H1 (cell line): ENCODE measurements at regions not wholly inside any gene's neighbourhood (a gene's known extent, or its start where the extent isn't known, plus 50 kb on each side); places are given as distances from the start of the nearest gene placed in this dataset.

Experiments used
- CTCF ChIA-PET: fragments of 300-600 bp; sonication (Branson Sonifier 250); formaldehyde crosslinking; loops from one replicate; lab custom pipeline; 2021; ENCODE audit not compliant: partially characterized antibody; lab: Charles Lee
- POLR2A ChIA-PET: fragments of 300-600 bp; sonication (Branson Sonifier 250); formaldehyde crosslinking; loops from one replicate; lab custom pipeline; 2021; ENCODE audit warnings: inconsistent platforms; ENCODE audit not compliant: partially characterized antibody; lab: Charles Lee
- DNase-seq, 2 experiments: peaks; one replicate each; pipeline versions ENCODE4 v3.0.0 to v3.0.0-alpha.2; 2010 to 2022; ENCODE audit warnings: low spot score in 2 of 2, low read depth in 1 of 2, mixed read lengths in 1 of 2
- FAIRE-seq: peaks from 2 replicates; lab custom pipeline; 2011; peaks lifted over from hg19 to GRCh38; lab: Jason Lieb, UNC
- H2AFZ ChIP-seq: 2 replicates; pipeline ENCODE4 v1.8.1; 2012; ENCODE audit warnings: low read length, inconsistent platforms
- H2AK5ac ChIP-seq: 2 replicates; pipeline ENCODE4 v1.6.1; 2013; ENCODE audit warnings: low read depth, low read length
- H2BK120ac ChIP-seq: replicated peaks from 2 replicates; pipeline ENCODE3; 2013; ENCODE audit warnings: low read depth, low read length, inconsistent platforms
- H2BK12ac ChIP-seq: 2 replicates; pipeline ENCODE4 v1.6.1; 2013; ENCODE audit warnings: low read depth, low read length
- H2BK15ac ChIP-seq: 2 replicates; pipeline ENCODE4 v1.6.1; 2013; ENCODE audit warnings: low read length
- H2BK20ac ChIP-seq: 2 replicates; pipeline ENCODE4 v1.6.1; 2013; ENCODE audit warnings: low read length
- H2BK5ac ChIP-seq: 2 replicates; pipeline ENCODE4 v1.6.1; 2013; ENCODE audit warnings: low read depth, low read length
- H3K14ac ChIP-seq: 2 replicates; pipeline ENCODE4 v1.6.1; 2013; ENCODE audit warnings: inconsistent platforms; ENCODE audit not compliant: insufficient read length
- H3K18ac ChIP-seq: 2 replicates; pipeline ENCODE4 v1.6.1; 2013; ENCODE audit warnings: low read length; ENCODE audit errors: extremely low read depth
- H3K23ac ChIP-seq: 2 replicates; pipeline ENCODE4 v1.6.1; 2013; ENCODE audit warnings: inconsistent platforms; ENCODE audit not compliant: insufficient read length
- H3K23me2 ChIP-seq: 2 replicates; pipeline ENCODE4 v1.6.1; 2013; ENCODE audit warnings: low read depth, low read length
- H3K27ac ChIP-seq: 2 replicates; pipeline ENCODE4 v1.6.1; 2011; ENCODE audit warnings: low read depth, low read length, inconsistent platforms
- H3K27me3 ChIP-seq, 4 experiments: replicated peaks in 1 of 4; 1 replicate in 1 of 4; 2 replicates in 3 of 4; pipeline versions ENCODE4 v1.6.1 to v1.8.1; 2011 to 2013; ENCODE audit warnings: low read length in 3 of 4, mild to moderate bottlenecking in 3 of 4, inconsistent platforms in 2 of 4, mixed read lengths in 2 of 4, moderate library complexity in 1 of 4; ENCODE audit not compliant: control insufficient read depth in 3 of 4, insufficient read depth in 3 of 4; ENCODE audit errors: extremely low read depth in 1 of 4
- H3K36me3 ChIP-seq, 4 experiments: 2 replicates each; pipeline versions ENCODE4 v1.6.1 to v1.8.1; 2011 to 2013; ENCODE audit warnings: mild to moderate bottlenecking in 4 of 4, low read length in 3 of 4, moderate library complexity in 2 of 4, control low read depth in 1 of 4, inconsistent platforms in 1 of 4; ENCODE audit not compliant: insufficient read depth in 4 of 4, control insufficient read depth in 2 of 4
- H3K4ac ChIP-seq: replicated peaks from 2 replicates; pipeline ENCODE3; 2013; ENCODE audit warnings: low read length, low read depth, mixed read lengths, inconsistent platforms; ENCODE audit not compliant: insufficient read length
- H3K4me1 ChIP-seq, 4 experiments: replicated peaks in 1 of 4; 1 replicate in 1 of 4; 2 replicates in 3 of 4; pipeline versions ENCODE4 v1.6.1 to v1.8.1; 2011 to 2013; ENCODE audit warnings: low read length in 3 of 4, inconsistent platforms in 2 of 4, mixed read lengths in 1 of 4; ENCODE audit not compliant: insufficient read depth in 4 of 4, control insufficient read depth in 3 of 4
- H3K4me2 ChIP-seq, 2 experiments: 2 replicates each; pipeline versions ENCODE4 v1.6.1 to v1.8.1; 2011 to 2013; ENCODE audit warnings: low read depth in 2 of 2, low read length in 2 of 2, control low read depth in 1 of 2, inconsistent platforms in 1 of 2, mild to moderate bottlenecking in 1 of 2; ENCODE audit not compliant: insufficient read depth in 1 of 2
- H3K4me3 ChIP-seq, 4 experiments: fragments of 200-600, 300-600 bp in 1 of 4; sonication (generic), shearing (Covaris generic), sonication (Bioruptor Twin) in 1 of 4; 2 replicates each; pipeline versions ENCODE4 v1.5.1 to v1.8.1; 2011 to 2016; ENCODE audit warnings: low read length in 4 of 4, low read depth in 3 of 4, control low read depth in 2 of 4, inconsistent platforms in 2 of 4, mild to moderate bottlenecking in 2 of 4, mixed read lengths in 1 of 4, moderate library complexity in 1 of 4; ENCODE audit not compliant: insufficient read depth in 2 of 4; ENCODE audit errors: extremely low read depth in 1 of 4
- H3K56ac ChIP-seq: replicated peaks from 2 replicates; pipeline ENCODE3; 2013; ENCODE audit warnings: low read depth, mild to moderate bottlenecking, mixed read lengths, low read length, inconsistent platforms; ENCODE audit not compliant: insufficient read length
- H3K79me1 ChIP-seq: 2 replicates; pipeline ENCODE4 v1.6.1; 2013; ENCODE audit warnings: low read depth, low read length, control low read depth
- H3K79me2 ChIP-seq, 2 experiments: 2 replicates each; pipeline versions ENCODE4 v1.6.1 to v1.8.1; 2012 to 2013; ENCODE audit warnings: low read length in 2 of 2, mild to moderate bottlenecking in 2 of 2, inconsistent platforms in 1 of 2; ENCODE audit not compliant: insufficient read depth in 2 of 2, control insufficient read depth in 1 of 2
- H3K9ac ChIP-seq, 4 experiments: replicated peaks in 1 of 4; 1 replicate in 1 of 4; 2 replicates in 3 of 4; pipeline versions ENCODE4 v1.6.1 to v1.8.1; 2011 to 2013; ENCODE audit warnings: low read depth in 3 of 4, low read length in 3 of 4, control low read depth in 2 of 4, mild to moderate bottlenecking in 2 of 4, moderate library complexity in 2 of 4, inconsistent platforms in 1 of 4; ENCODE audit errors: extremely low read depth in 1 of 4
- H3K9me3 ChIP-seq, 2 experiments: 2 replicates each; pipeline versions ENCODE4 v1.6.1 to v1.8.1; 2012 to 2013; ENCODE audit warnings: mild to moderate bottlenecking in 2 of 2, moderate library complexity in 2 of 2, control low read depth in 1 of 2, inconsistent platforms in 1 of 2, low read depth in 1 of 2, low read length in 1 of 2, mixed read lengths in 1 of 2; ENCODE audit not compliant: insufficient read depth in 2 of 2
- H4K20me1 ChIP-seq, 2 experiments: replicated peaks in 1 of 2; 2 replicates each; pipeline versions ENCODE3 to v1.8.1; 2011 to 2013; ENCODE audit warnings: inconsistent platforms in 2 of 2, low read length in 2 of 2, mild to moderate bottlenecking in 1 of 2; ENCODE audit not compliant: insufficient read depth in 2 of 2, control insufficient read depth in 1 of 2
- H4K5ac ChIP-seq: 2 replicates; pipeline ENCODE4 v1.6.1; 2013; ENCODE audit warnings: low read length, low read depth, mixed read lengths, inconsistent platforms; ENCODE audit not compliant: insufficient read length
- H4K8ac ChIP-seq: 2 replicates; pipeline ENCODE4 v1.8.0; 2013; ENCODE audit warnings: mild to moderate bottlenecking, moderate library complexity, low read length, inconsistent platforms; ENCODE audit not compliant: insufficient read depth; ENCODE audit errors: extremely low read depth
- H4K91ac ChIP-seq: replicated peaks from 2 replicates; pipeline ENCODE3; 2013; ENCODE audit warnings: low read length, mixed read lengths, inconsistent platforms; ENCODE audit not compliant: insufficient read length
- CTBP2 ChIP-seq: IDR thresholded peaks from 2 replicates; pipeline ENCODE4 v1.7.0; 2011; ENCODE audit warnings: borderline replicate concordance, mild to moderate bottlenecking, moderate library complexity, mixed read lengths, low read length; ENCODE audit not compliant: insufficient read depth, insufficient read length
- GABPA ChIP-seq: IDR thresholded peaks from 2 replicates; pipeline ENCODE4 v1.6.1; 2011; ENCODE audit warnings: mild to moderate bottlenecking, low read length, moderate library complexity, borderline replicate concordance; ENCODE audit not compliant: insufficient read depth
- HDAC2 ChIP-seq, 2 experiments: fragments of 300-600 bp in 1 of 2; sonication (generic) in 1 of 2; IDR thresholded peaks; 2 replicates each; pipeline ENCODE4 v1.6.1; 2011 to 2012; ENCODE audit warnings: low read depth in 2 of 2, low read length in 2 of 2, mild to moderate bottlenecking in 2 of 2, moderate library complexity in 2 of 2, borderline replicate concordance in 1 of 2, inconsistent platforms in 1 of 2
- HDAC6 ChIP-seq: IDR thresholded peaks from one replicate; pipeline ENCODE4 v1.7.1; 2012; ENCODE audit warnings: low read depth, mild to moderate bottlenecking, inconsistent platforms, low read length, moderate library complexity
- KDM4A ChIP-seq: IDR thresholded peaks from one replicate; pipeline ENCODE4 v1.7.1; 2012; ENCODE audit warnings: low read depth, mild to moderate bottlenecking, moderate library complexity, low read length, inconsistent platforms; ENCODE audit not compliant: severe bottlenecking
- MAX ChIP-seq: IDR thresholded peaks from 2 replicates; pipeline ENCODE4 v1.6.1; 2012; ENCODE audit warnings: inconsistent platforms
- RXRA ChIP-seq: IDR thresholded peaks from 2 replicates; pipeline ENCODE4 v1.6.1; 2011; ENCODE audit warnings: low read depth, mild to moderate bottlenecking, low read length, moderate library complexity; ENCODE audit not compliant: insufficient read depth
- SUZ12 ChIP-seq: fragments of 200-600 bp; sonication (generic); IDR thresholded peaks from 2 replicates; pipeline ENCODE4 v1.6.1; 2012; ENCODE audit warnings: mild to moderate bottlenecking, inconsistent platforms, low read length, moderate library complexity, mixed read lengths
- ZNF274 ChIP-seq: IDR thresholded peaks from 2 replicates; pipeline ENCODE4 v1.7.0; 2012; ENCODE audit warnings: low read length, borderline replicate concordance; ENCODE audit errors: extremely low read depth
- WGBS, 2 experiments: shearing (Covaris generic) in 1 of 2; methylation state at CpG; one replicate each; pipeline versions ENCODE4 v1.1.6 to v1.1.7; 2013 to 2015; ENCODE audit warnings: low lambda C conversion rate in 2 of 2, mixed read lengths in 2 of 2, inconsistent platforms in 1 of 2, low coverage in 1 of 2, missing lambda C conversion rate in 1 of 2; ENCODE audit not compliant: insufficient replicate concordance in 2 of 2, insufficient coverage in 1 of 2, insufficient read length in 1 of 2; ENCODE audit errors: extremely low coverage in 1 of 2, missing lambda C conversion rate in 1 of 2; 5-methylcytosine and 5-hydroxymethylcytosine counted together
- TF ChIP-seq, protein P1 (sequence below): IDR thresholded peaks from 2 replicates; pipeline ENCODE4 v1.6.1; 2011; ENCODE audit warnings: low read depth, mild to moderate bottlenecking, low read length; ENCODE audit not compliant: insufficient read depth
- TF ChIP-seq, protein P2 (sequence below): IDR thresholded peaks from 2 replicates; pipeline ENCODE4 v1.6.1; 2011; ENCODE audit warnings: low read length, improper control_type of control experiment

DNA sequence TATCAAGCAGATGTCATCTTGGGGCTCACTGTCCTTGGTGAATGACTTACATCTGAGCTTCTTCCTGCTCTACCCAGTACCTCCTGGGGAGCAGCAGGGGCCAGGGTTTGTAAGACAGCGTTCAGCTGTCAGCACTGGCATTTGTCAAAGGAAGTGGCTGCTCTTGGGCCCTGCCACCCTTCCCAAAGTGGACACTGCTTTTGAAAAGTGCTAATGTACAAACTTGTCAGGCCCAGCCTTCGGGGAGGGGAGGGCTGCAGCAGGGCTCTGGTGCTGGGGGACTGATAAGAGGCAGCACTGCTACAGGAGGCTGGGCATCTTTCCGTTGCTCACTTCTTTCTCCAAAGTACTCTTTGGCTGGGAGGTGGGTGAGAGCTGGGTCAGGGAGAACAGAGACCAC is 59.8 kb upstream of the RBM19 start:
- no peak overlapping the region for H3K4me2 ChIP-seq
- WGBS, 2 experiments, result 83% methylated on average over 3 of the region's 3 CpGs; no CpG with 5 or more reads in 1 of the 2 experiments
- CTCF ChIA-PET, result interaction anchor here (0.9 to 1.6 kb wide), 3 partner anchors 10 to 86 kb away, joined by 3 to 5 read pairs (median 3); no protein-coding TSS in a partner anchor
- TF ChIP-seq RXRA, result no peak
- TF ChIP-seq SUZ12, result no peak
- TF ChIP-seq KDM4A, result no peak
- TF ChIP-seq CTBP2, result no peak
- no peak for TF ChIP-seq HDAC2 (IDR thresholded peaks at IDR 0.05; ENCODE audit: borderline replicate concordance in 1 of 2, low read depth in 2 of 2, low read length in 2 of 2)
- TF ChIP-seq, protein P1, sequence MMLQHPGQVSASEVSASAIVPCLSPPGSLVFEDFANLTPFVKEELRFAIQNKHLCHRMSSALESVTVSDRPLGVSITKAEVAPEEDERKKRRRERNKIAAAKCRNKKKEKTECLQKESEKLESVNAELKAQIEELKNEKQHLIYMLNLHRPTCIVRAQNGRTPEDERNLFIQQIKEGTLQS, result no peak
- TF ChIP-seq, protein P2, sequence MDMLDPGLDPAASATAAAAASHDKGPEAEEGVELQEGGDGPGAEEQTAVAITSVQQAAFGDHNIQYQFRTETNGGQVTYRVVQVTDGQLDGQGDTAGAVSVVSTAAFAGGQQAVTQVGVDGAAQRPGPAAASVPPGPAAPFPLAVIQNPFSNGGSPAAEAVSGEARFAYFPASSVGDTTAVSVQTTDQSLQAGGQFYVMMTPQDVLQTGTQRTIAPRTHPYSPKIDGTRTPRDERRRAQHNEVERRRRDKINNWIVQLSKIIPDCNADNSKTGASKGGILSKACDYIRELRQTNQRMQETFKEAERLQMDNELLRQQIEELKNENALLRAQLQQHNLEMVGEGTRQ, result no peak
- TF ChIP-seq HDAC6, result no peak
- no peak for TF ChIP-seq ZNF274
- no peak for TF ChIP-seq MAX
- no peak for TF ChIP-seq GABPA

More for the DNA sequence above, 59.8 kb upstream of the RBM19 start:
- no peaks in the 10 kb centered on the region for H3K79me1 ChIP-seq
- no peak overlapping the region for H2BK12ac ChIP-seq
- DNase-seq (no peak), FAIRE-seq (no peak)
- no peak overlapping the region for H3K14ac ChIP-seq
- POLR2A ChIA-PET, result interaction anchor here (0.9 kb wide), 1 partner anchor 14 kb away, joined by 4 read pairs; no protein-coding TSS in a partner anchor
- H4K91ac ChIP-seq, result no peak overlapping the region
- H2BK15ac ChIP-seq, result no peak overlapping the region
- no peak overlapping the region for H3K56ac ChIP-seq
- H3K23ac ChIP-seq, result no peak overlapping the region
- H3K18ac ChIP-seq, result no peak overlapping the region
- no peaks in the 10 kb centered on the region for H3K27me3 ChIP-seq
- no peak overlapping the region for H2BK20ac ChIP-seq
- no peaks in the 10 kb centered on the region for H3K4me1 ChIP-seq
- no peak overlapping the region for H3K9ac ChIP-seq
- H2BK5ac ChIP-seq, result no peak overlapping the region
- no peaks in the 10 kb centered on the region for H3K23me2 ChIP-seq
- no peak overlapping the region for H4K5ac ChIP-seq
- H4K8ac ChIP-seq, result no peak overlapping the region
- no peaks in the 10 kb centered on the region for H3K79me2 ChIP-seq
- H3K9me3 ChIP-seq, result peaks cover 5 to 8% of the 10 kb centered on the region in 2 experiments; a peak in 2 of 4 replicates
- H3K27ac ChIP-seq, result no peak overlapping the region
- H3K4me3 ChIP-seq, result no peak overlapping the region
- no peaks in the 10 kb centered on the region for H4K20me1 ChIP-seq
- no peak overlapping the region for H3K4ac ChIP-seq
- H2AK5ac ChIP-seq, result no peak overlapping the region
- no peaks in the 10 kb centered on the region; a peak in 2 of 8 replicates for H3K36me3 ChIP-seq
- no peak overlapping the region for H2AFZ ChIP-seq
- H2BK120ac ChIP-seq, result no peak overlapping the region
